GM19239 (cell line): ENCODE measurements at regions not wholly inside any gene's neighbourhood (a gene's known extent, or its start where the extent isn't known, plus 50 kb on each side); places are given as distances from the start of the nearest gene placed in this dataset.
A peak's percentile ranks its signal among the peaks of the same experiment; 100 is the strongest.
"Not testable (repeated sequence)": the region's sequence is repeated elsewhere in the genome, so short reads cannot be mapped to it uniquely, and the experiment has no call there.

Experiments used
- DNase-seq: peaks from one replicate; pipeline ENCODE4 v3.0.0; 2011; ENCODE audit warnings: low spot score; ENCODE audit not compliant: insufficient read length
- FAIRE-seq: peaks from 2 replicates; lab custom pipeline; 2011; peaks lifted over from hg19 to GRCh38; lab: Jason Lieb, UNC

- FAIRE-seq (no peak), DNase-seq (no peak)
Observed at GRCh38 chr2:217363470-217363869, 503.6 kb upstream of the TNP1 start.

GRCh38 chr2:217362710-217363109 lies 502.8 kb upstream of the TNP1 start:
- no peak for FAIRE-seq
- no peak for DNase-seq

GRCh38 chr2:217362286-217362685 lies 502.4 kb upstream of the TNP1 start:
- no peak for DNase-seq

GRCh38 chr2:217361483-217361880 lies 501.6 kb upstream of the TNP1 start:
- no peak for DNase-seq
- no peak for FAIRE-seq

More at GRCh38 chr2:217362286-217362685, 502.4 kb upstream of the TNP1 start:
- FAIRE-seq: no peak

- DNase-seq: no peak
Observed at GRCh38 chr2:217360781-217361482, 501.1 kb upstream of the TNP1 start.

GRCh38 chr2:217360111-217360510 lies 500.2 kb upstream of the TNP1 start:
- DNase-seq: no peak
- FAIRE-seq: no peak

More at GRCh38 chr2:217360781-217361482, 501.1 kb upstream of the TNP1 start:
- no peak for FAIRE-seq

- DNase-seq (no peak), FAIRE-seq (no peak)
Observed at GRCh38 chr2:217357886-217358620, 498.2 kb upstream of the TNP1 start.

- DNase-seq (no peak), FAIRE-seq (no peak)
Observed at GRCh38 chr2:217356781-217357180, 496.9 kb upstream of the TNP1 start.

- no peak for FAIRE-seq
- DNase-seq: no peak
Observed at GRCh38 chr2:217356142-217356541, 496.3 kb upstream of the TNP1 start.

GRCh38 chr2:217353591-217353990 lies 493.7 kb upstream of the TNP1 start:
- no peak for FAIRE-seq
- DNase-seq: no peak

- FAIRE-seq (no peak), DNase-seq (no peak)
Observed at GRCh38 chr2:217351378-217351777, 491.5 kb upstream of the TNP1 start.

GRCh38 chr2:217349251-217349650 lies 489.4 kb upstream of the TNP1 start:
- DNase-seq (no peak), FAIRE-seq (no peak)

- FAIRE-seq, DNase-seq: not testable (repeated sequence)
Observed at GRCh38 chr2:217347630-217348029, 487.8 kb upstream of the TNP1 start.

GRCh38 chr2:217346043-217346442 lies 486.2 kb upstream of the TNP1 start:
- FAIRE-seq, DNase-seq: not testable (repeated sequence)

GRCh38 chr2:217340899-217341298 lies 481.0 kb upstream of the TNP1 start:
- DNase-seq (no peak), FAIRE-seq (no peak)

- FAIRE-seq (no peak), DNase-seq (no peak)
Observed at GRCh38 chr2:217340176-217340575, 480.3 kb upstream of the TNP1 start.

GRCh38 chr2:217339753-217340152 lies 479.9 kb upstream of the TNP1 start:
- FAIRE-seq (no peak), DNase-seq (no peak)

- FAIRE-seq: no peak
Observed at GRCh38 chr2:217338306-217338916, 478.5 kb upstream of the TNP1 start.

GRCh38 chr2:217337771-217338170 lies 477.9 kb upstream of the TNP1 start:
- DNase-seq: no peak
- FAIRE-seq: no peak

More at GRCh38 chr2:217338306-217338916, 478.5 kb upstream of the TNP1 start:
- DNase-seq: no peak

- no peak for DNase-seq
- peak; percentile 47 for FAIRE-seq
Observed at GRCh38 chr2:217336694-217337093, 476.8 kb upstream of the TNP1 start.

- no peak for DNase-seq
- no peak for FAIRE-seq
Observed at GRCh38 chr2:217335341-217335966, 475.6 kb upstream of the TNP1 start.
